ENCODE measurements at regions not wholly inside any gene's neighbourhood (a gene's known extent, or its start where the extent isn't known, plus 50 kb on each side); places are given as distances from the start of the nearest gene placed in this dataset.
"Not testable (repeated sequence)": the region's sequence is repeated elsewhere in the genome, so short reads cannot be mapped to it uniquely, and the experiment has no call there.

DNA sequence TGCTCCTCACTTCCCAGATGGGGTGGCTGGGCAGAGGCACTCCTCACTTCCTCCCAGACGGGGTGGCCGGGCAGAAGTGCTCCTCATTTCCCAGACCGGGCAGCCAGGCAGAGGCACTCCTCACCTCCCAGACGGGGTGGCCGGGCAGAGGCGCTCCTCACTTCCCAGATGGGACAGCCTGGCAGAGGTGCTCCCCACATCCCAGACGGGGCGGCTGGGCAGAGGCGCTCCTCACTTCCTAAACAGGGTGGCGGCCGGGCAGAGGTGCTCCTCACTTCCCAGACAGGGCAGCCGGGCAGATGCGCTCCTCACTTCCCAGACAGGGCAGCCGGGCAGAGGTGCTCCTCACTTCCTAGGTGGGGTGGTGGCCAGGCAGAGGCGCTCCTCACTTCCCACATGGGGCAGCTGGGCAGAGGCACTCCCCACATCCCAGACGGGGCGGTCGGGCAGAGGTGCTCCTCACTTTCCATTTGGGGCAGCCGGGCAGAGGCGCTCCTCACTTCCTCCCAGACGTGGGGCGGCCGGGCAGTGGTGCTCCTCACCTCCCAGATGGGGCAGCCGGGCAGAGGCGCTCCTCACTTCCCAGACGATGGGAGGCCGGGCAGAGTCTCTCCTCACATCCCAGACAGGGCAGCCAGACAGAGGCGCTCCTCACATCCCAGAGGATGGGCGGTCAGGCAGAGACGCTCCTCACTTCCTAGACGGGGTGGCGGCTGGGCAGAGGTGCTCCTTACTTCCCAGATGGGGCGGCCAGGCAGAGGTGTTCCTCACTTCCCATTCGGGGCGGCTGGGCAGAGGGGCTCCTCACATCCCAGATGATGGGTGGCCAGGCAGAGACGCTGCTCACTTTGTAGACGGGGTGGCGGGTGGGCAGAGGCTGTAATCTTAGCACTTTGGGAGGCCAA lies 274.5 kb downstream of the LIPI start:
- TF ChIP-seq EP400 (IDR thresholded peaks at IDR 0.05); CREB1 (IDR thresholded peaks at IDR 0.05); CREB1 (CRISPR knock-in tag; IDR thresholded peaks at IDR 0.05); ZKSCAN1 (IDR thresholded peaks at IDR 0.05; ENCODE audit: low read depth, low read length); E2F3 (CRISPR knock-in tag; IDR thresholded peaks at IDR 0.05); MAFK (IDR thresholded peaks at IDR 0.05; ENCODE audit: low read length); RBM22 (IDR thresholded peaks at IDR 0.05; ENCODE audit: low read depth, low read length, poor library complexity, severe bottlenecking); CUX1 (CRISPR knock-in tag; IDR thresholded peaks at IDR 0.05); TAF1 (IDR thresholded peaks at IDR 0.05; ENCODE audit: control insufficient read depth, extremely low read depth, insufficient read depth, low read length, severe bottlenecking); ASH1L (IDR thresholded peaks at IDR 0.05; ENCODE audit: borderline replicate concordance, low read depth, partially characterized antibody); POLR2A (conservative IDR thresholded peaks at IDR 0.05); ARID1B (IDR thresholded peaks at IDR 0.05); CBX2 (IDR thresholded peaks at IDR 0.05; ENCODE audit: insufficient read depth, low read length, poor library complexity, severe bottlenecking); RCOR1 (IDR thresholded peaks at IDR 0.05; ENCODE audit: borderline replicate concordance in 1 of 2, low read depth in 2 of 2, low read length in 2 of 2): not testable (repeated sequence)
